C4-2B (cell line): ENCODE measurements at regions not wholly inside any gene's neighbourhood (a gene's known extent, or its start where the extent isn't known, plus 50 kb on each side); places are given as distances from the start of the nearest gene placed in this dataset.

ENCODE experiments used
- CTCF ChIP-seq: fragments of 450-650 bp; conservative IDR thresholded peaks from 2 replicates; pipeline ENCODE4 v1.5.1; 2017; ENCODE audit warnings: mild to moderate bottlenecking
- ZFX ChIP-seq: fragments of 450-650 bp; IDR thresholded peaks from 2 replicates; pipeline ENCODE4 v1.6.1; 2017

GRCh38 chr1:39087435-39087834 lies 61.3 kb downstream of the NDUFS5 start:
- no peak for TF ChIP-seq CTCF
- TF ChIP-seq ZFX, result no peak
